Transverse colon (tissue), 3 donors: ENCODE measurements at regions not wholly inside any gene's neighbourhood (a gene's known extent, or its start where the extent isn't known, plus 50 kb on each side); places are given as distances from the start of the nearest gene placed in this dataset.

Experiments used
- POLR2A ChIP-seq: fragments of 450-650 bp; IDR thresholded peaks from one replicate; pipeline ENCODE4 v1.6.1; 2016; ENCODE audit warnings: antibody characterized with exemption, mild to moderate bottlenecking, moderate library complexity
- TF ChIP-seq, protein P1 (sequence below), 5 experiments: fragments of 200-600 bp in 3 of 5; fragments of 450-650 bp in 2 of 5; sonication (generic) in 3 of 5; IDR thresholded peaks; 1 replicate in 2 of 5; 2 replicates in 3 of 5; pipeline ENCODE4 v1.5.1; 2016 to 2017; ENCODE audit warnings: antibody characterized with exemption in 5 of 5, inconsistent platforms in 3 of 5, mild to moderate bottlenecking in 2 of 5, moderate library complexity in 1 of 5

GRCh38 chr7:13774976-13775375 is 214.5 kb downstream of the ETV1 start:
- TF ChIP-seq POLR2A, result no peak
- TF ChIP-seq, protein P1, sequence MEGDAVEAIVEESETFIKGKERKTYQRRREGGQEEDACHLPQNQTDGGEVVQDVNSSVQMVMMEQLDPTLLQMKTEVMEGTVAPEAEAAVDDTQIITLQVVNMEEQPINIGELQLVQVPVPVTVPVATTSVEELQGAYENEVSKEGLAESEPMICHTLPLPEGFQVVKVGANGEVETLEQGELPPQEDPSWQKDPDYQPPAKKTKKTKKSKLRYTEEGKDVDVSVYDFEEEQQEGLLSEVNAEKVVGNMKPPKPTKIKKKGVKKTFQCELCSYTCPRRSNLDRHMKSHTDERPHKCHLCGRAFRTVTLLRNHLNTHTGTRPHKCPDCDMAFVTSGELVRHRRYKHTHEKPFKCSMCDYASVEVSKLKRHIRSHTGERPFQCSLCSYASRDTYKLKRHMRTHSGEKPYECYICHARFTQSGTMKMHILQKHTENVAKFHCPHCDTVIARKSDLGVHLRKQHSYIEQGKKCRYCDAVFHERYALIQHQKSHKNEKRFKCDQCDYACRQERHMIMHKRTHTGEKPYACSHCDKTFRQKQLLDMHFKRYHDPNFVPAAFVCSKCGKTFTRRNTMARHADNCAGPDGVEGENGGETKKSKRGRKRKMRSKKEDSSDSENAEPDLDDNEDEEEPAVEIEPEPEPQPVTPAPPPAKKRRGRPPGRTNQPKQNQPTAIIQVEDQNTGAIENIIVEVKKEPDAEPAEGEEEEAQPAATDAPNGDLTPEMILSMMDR (IDR thresholded peaks at IDR 0.05), result no peak
